CD4-positive, alpha-beta T cell (primary cell): ENCODE measurements at regions not wholly inside any gene's neighbourhood (a gene's known extent, or its start where the extent isn't known, plus 50 kb on each side); places are given as distances from the start of the nearest gene placed in this dataset.

Experiments used
- ATAC-seq: fragments of 200-7000 bp; cut with Tn5 transposase; one replicate; pipeline ENCODE4 v1.10.0; 2022; ENCODE audit warnings: mild to moderate bottlenecking; ENCODE audit not compliant: poor library complexity
- CTCF ChIA-PET: fragments of 350-600 bp; sonication (Branson Sonifier 250); formaldehyde crosslinking; loops from one replicate; lab custom pipeline; 2021; ENCODE audit warnings: antibody characterized with exemption, inconsistent platforms; lab: Charles Lee
- POLR2A ChIA-PET: fragments of 350-600 bp; sonication (Branson Sonifier 250); formaldehyde crosslinking; loops from one replicate; lab custom pipeline; 2021; ENCODE audit warnings: antibody characterized with exemption, inconsistent platforms; lab: Charles Lee
- DNase-seq, 14 experiments: peaks; one replicate each; pipeline ENCODE4 v3.0.0-alpha.2; 2013 to 2020; ENCODE audit warnings: mixed read lengths in 2 of 14
- H3K27ac ChIP-seq, 2 donors: one replicate each; pipeline versions ENCODE4 v1.5.1 to v1.7.0; 2013; ENCODE audit warnings: low read length in 2 of 2, low read depth in 1 of 2, mild to moderate bottlenecking in 1 of 2
- H3K27me3 ChIP-seq, 2 experiments: 1 replicate in 1 of 2; 2 replicates in 1 of 2; pipeline versions ENCODE4 v1.6.1 to v1.7.0; 2013; ENCODE audit warnings: low read length in 2 of 2, control low read depth in 1 of 2, mild to moderate bottlenecking in 1 of 2, moderate library complexity in 1 of 2; ENCODE audit not compliant: insufficient read depth in 2 of 2, control insufficient read depth in 1 of 2
- H3K36me3 ChIP-seq: one replicate; pipeline ENCODE4 v1.6.1; 2013; ENCODE audit warnings: low read length, control low read depth; ENCODE audit not compliant: insufficient read depth
- H3K4me1 ChIP-seq: one replicate; pipeline ENCODE4 v1.6.1; 2013; ENCODE audit warnings: low read length, control low read depth; ENCODE audit not compliant: insufficient read depth
- H3K4me3 ChIP-seq: one replicate; pipeline ENCODE4 v1.5.1; 2013; ENCODE audit warnings: mild to moderate bottlenecking, low read length, moderate library complexity
- H3K9me3 ChIP-seq, 2 experiments: 1 replicate in 1 of 2; 2 replicates in 1 of 2; pipeline versions ENCODE4 v1.6.1 to v1.7.0; 2013; ENCODE audit warnings: low read length in 2 of 2, mild to moderate bottlenecking in 2 of 2, control low read depth in 1 of 2, moderate library complexity in 1 of 2; ENCODE audit not compliant: control insufficient read depth in 1 of 2, insufficient read depth in 1 of 2
- H3K27ac Mint-ChIP-seq: one replicate; pipeline ENCODE4 v1.8.0; 2020; ENCODE audit warnings: mixed read lengths
- H3K27me3 Mint-ChIP-seq: one replicate; pipeline ENCODE4 v1.8.0; 2021; ENCODE audit warnings: mixed read lengths
- H3K36me3 Mint-ChIP-seq: one replicate; pipeline ENCODE4 v1.8.0; 2021; ENCODE audit warnings: low read depth, mixed read lengths
- H3K4me1 Mint-ChIP-seq: one replicate; pipeline ENCODE4 v1.8.0; 2021; ENCODE audit warnings: low read depth, mixed read lengths
- H3K4me3 Mint-ChIP-seq: one replicate; pipeline ENCODE4 v1.8.0; 2020; ENCODE audit warnings: mild to moderate bottlenecking, mixed read lengths
- H3K9me3 Mint-ChIP-seq: one replicate; pipeline ENCODE4 v1.8.0; 2020; ENCODE audit warnings: mixed read lengths
- CTCF ChIP-seq: fragments of 200-600 bp; IDR thresholded peaks from one replicate; pipeline ENCODE4 v1.8.0; 2022; ENCODE audit warnings: antibody characterized with exemption, mild to moderate bottlenecking
- intact Hi-C, 2 experiments: fragments of 100-400 bp; cut with DNase I in 1 of 2; cut with micrococcal nuclease in 1 of 2; formaldehyde crosslinking; loops; one replicate each; pipeline versions ENCODE4 v1.15.1 to v1.9.0; 2023 to 2025; cut with DNase I, micrococcal nuclease

GRCh38 chr2:22958308-22958707, 426.7 kb upstream of the KLHL29 start:
- CTCF ChIA-PET = no interaction called here
- Histone ChIP-seq H3K4me3 (no peak overlapping the region), H3K36me3 (no peaks in the 10 kb centered on the region), H3K27me3 (no peaks in the 10 kb centered on the region), H3K4me1 (no peaks in the 10 kb centered on the region), H3K27ac (no peak overlapping the region), H3K9me3 (peaks cover 0 to 8% of the 10 kb centered on the region in 2 experiments)
- intact Hi-C loops = no loop called here
- ATAC-seq (no peak), DNase-seq (no peak)
- no peaks in the 10 kb centered on the region for H3K4me1 Mint-ChIP-seq
- no peaks in the 10 kb centered on the region for H3K36me3 Mint-ChIP-seq
- H3K4me3 Mint-ChIP-seq = no peak overlapping the region
- H3K9me3 Mint-ChIP-seq = no peaks in the 10 kb centered on the region
- TF ChIP-seq CTCF = no peak
- H3K27me3 Mint-ChIP-seq = no peaks in the 10 kb centered on the region
- POLR2A ChIA-PET = no interaction called here
- no peak overlapping the region for H3K27ac Mint-ChIP-seq

GRCh38 chr2:22967756-22968155, 417.2 kb upstream of the KLHL29 start:
- Mint-ChIP-seq H3K4me3 (no peak overlapping the region), H3K4me1 (no peaks in the 10 kb centered on the region), H3K36me3 (no peaks in the 10 kb centered on the region), H3K27ac (no peak overlapping the region), H3K9me3 (no peaks in the 10 kb centered on the region), H3K27me3 (peaks cover 10% of the 10 kb centered on the region)
- intact Hi-C loops = no loop called here
- Histone ChIP-seq H3K4me3 (no peak overlapping the region), H3K36me3 (no peaks in the 10 kb centered on the region), H3K9me3 (no peaks in the 10 kb centered on the region), H3K4me1 (no peaks in the 10 kb centered on the region), H3K27ac (no peak overlapping the region), H3K27me3 (peaks cover 0 to 3% of the 10 kb centered on the region in 2 experiments)
- DNase-seq (no peak), ATAC-seq (no peak)
- POLR2A ChIA-PET = no interaction called here
- no peak for TF ChIP-seq CTCF
- CTCF ChIA-PET = no interaction called here

GRCh38 chr2:22970284-22970975, 414.5 kb upstream of the KLHL29 start:
- H3K36me3 ChIP-seq = no peaks in the 10 kb centered on the region
- Mint-ChIP-seq H3K27me3 (peaks cover 10% of the 10 kb centered on the region), H3K36me3 (no peaks in the 10 kb centered on the region), H3K4me3 (no peak overlapping the region), H3K4me1 (no peaks in the 10 kb centered on the region), H3K27ac (no peak overlapping the region), H3K9me3 (no peaks in the 10 kb centered on the region)
- no peak overlapping the region for H3K4me3 ChIP-seq
- no peaks in the 10 kb centered on the region for H3K9me3 ChIP-seq
- no peak for DNase-seq
- H3K27ac ChIP-seq = no peak overlapping the region
- ChIA-PET POLR2A (no interaction called here), CTCF (no interaction called here)
- TF ChIP-seq CTCF = no peak
- H3K4me1 ChIP-seq = no peaks in the 10 kb centered on the region
- intact Hi-C loops = no loop called here
- peaks cover 0 to 3% of the 10 kb centered on the region in 2 experiments for H3K27me3 ChIP-seq
- no peak for ATAC-seq
